CD4-positive, alpha-beta T cell treated with Interleukin-12 subunit alpha and Interleukin-12 subunit beta, for 1 hour (primary cell): ENCODE measurements at regions not wholly inside any gene's neighbourhood (a gene's known extent, or its start where the extent isn't known, plus 50 kb on each side); places are given as distances from the start of the nearest gene placed in this dataset.
"Not testable (repeated sequence)": the region's sequence is repeated elsewhere in the genome, so short reads cannot be mapped to it uniquely, and the experiment has no call there.

Experiments
- DNase-seq: peaks from one replicate; pipeline ENCODE4 v3.0.0-alpha.2; 2020

DNA sequence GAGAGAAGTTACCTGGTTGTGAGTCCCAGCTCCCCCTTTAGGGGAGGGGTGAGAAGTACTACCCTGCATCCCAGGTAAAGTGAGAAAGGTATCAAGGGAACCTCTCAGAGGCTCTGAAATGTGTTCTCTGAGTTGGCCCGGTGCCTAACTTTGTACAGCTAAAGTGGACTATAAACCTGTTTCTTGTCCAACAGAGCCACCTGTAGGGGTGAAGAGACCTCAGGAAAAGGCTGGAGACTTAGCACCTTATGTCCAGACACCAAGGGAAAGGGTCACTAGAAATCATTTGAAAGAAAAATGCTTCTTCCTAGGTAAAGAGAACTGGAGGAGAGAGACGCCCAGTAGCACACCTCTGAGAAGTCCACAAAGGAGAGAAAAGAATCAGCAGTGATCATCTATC, 108.3 kb upstream of the KIF2A start:
- no peak for DNase-seq

GRCh38 chr5:62198421-62198820, 107.6 kb upstream of the KIF2A start:
- DNase-seq = no peak

DNA sequence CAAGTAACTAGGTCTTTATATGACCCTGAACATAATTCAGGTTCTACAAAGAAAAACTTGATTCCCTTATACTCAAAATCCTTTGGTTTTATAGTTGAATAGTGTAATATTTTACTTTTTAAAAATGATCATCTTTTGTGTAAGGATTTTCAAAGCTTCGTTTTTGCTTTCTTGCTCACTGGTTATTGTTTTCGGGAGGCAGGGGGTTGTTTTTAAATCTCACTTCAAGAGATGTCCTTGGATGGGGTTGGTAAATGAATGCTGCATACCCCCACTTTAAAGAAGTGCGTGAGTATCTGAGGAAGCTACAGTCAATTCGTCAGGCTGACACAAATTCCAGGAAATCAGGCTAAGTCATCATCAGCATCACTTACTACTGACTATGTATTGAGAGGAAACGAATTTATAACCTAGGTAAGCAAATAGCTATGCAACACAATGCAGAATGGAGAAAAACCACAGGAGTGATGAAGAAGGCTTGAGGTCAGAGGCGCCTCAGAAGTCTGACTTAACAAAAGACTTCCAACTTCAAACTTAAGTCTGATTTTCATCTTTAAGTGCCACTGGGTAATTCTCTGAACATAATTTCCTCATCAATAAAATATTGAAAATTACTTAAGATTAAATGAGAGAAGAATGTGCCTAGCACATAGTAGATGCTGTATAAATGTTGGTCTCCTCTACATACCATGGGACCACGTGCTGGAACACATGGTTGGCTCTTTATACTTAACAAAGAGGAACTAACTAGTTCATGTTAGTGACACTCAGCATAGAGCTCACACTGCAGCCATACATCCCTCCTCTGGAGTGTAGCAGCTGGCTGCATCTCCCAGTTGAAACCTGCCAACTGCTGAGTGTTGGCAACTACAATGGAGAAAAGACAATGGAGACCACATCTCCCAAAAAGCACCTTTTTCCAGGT, 106.0 kb upstream of the KIF2A start:
- DNase-seq = no peak

DNA sequence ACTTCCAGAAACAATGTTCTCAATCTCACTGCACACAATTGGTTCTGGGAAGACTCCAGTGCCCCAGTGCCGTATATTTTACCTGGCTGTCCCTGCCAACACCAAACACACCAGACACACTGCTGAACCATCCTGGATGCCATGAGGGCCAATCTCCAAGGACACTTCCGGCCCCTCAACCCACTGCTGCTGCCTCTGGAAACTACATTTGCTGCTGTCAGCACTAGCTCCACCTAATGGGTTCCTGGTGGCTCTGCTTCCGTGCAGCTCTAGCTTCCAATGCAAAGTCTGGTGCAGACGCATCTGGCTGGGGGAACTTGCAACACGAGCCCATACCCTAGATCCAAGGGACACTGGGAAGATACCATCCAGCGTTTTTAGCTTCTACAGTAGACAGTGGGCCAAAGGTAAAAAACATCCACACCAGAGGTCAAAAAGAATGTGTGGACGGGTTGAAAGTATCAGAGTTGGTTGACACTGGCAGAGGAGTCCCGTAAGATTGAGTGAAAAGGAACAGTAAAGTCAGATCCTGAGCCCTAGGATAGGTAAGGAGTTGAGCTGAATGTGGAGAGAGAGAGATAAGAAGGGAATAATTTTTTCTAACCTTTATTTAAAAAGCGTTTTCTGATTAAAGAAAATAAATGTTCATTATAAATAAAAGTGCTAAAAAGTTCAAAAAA, 99.7 kb upstream of the KIF2A start:
- DNase-seq = no peak

DNA sequence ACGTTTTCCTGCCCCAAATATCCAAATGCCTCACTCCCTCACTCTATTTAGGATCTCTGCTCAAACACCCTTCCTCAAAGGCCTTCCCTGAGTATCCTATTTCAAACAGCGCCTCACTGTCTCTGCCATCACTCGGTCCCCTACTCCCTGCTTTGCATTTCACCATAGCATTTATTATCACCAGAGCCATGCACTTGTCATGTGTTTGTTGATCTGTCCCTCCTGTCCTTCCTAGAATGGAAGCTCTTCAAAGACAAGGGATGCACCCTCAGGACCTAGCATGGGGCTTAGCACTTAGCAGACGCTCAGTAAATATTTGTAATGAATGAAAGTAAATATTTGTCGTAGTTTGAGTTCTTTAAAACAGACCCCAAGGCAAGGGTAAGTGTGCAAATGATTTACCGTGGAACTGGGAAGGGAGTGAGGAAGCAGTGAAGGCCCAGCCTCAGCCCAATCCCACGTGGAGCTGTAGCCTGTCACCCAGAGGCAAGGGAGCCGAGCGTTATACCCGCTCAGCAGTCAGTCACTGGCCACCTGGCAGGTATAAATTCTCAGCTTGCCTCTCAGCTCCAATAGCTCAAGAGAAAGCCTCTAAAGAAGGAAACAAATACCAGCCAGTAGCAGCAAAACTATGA, 97.7 kb upstream of the KIF2A start:
- no peak for DNase-seq

DNA sequence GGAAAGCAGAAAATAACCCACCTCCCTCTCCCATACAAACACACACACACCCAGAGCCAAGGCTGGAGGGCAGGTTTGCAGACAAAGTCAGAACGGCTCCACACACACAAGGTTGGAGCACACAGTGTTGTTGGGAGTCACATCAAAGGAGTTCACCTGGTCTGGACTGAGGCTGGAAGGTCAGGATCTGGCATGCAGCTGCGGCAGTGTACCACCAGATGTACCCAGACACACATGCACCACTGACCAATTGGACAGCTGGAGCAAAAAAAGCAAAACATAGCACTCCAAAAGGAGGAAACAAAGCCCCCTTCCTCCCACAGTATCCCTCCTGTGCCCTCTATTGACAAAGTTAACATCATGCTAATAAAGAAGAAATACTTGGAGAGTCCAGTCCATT, 94.6 kb upstream of the KIF2A start:
- DNase-seq = no peak

- DNase-seq = no peak
Observed at GRCh38 chr5:62212648-62213047, 93.4 kb upstream of the KIF2A start.

DNA sequence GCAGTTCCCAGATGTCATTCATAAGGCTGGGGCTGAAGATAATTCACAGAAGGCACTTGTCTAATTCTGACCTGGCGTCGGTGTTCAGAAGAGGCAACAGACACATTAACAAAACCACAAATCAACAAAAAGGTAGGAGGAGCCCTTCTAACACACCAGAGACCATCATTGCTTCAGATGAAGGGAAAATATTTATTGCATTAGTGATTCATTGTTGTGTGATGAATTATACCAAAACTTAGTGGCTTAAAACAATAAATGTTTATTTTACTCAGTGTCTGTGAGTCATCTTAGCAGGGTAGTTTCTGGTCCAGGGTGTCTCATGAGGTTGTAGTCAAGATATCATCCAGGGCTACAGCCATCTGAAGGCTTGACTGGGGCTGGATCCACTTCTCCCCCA, 91.3 kb upstream of the KIF2A start:
- no peak for DNase-seq

- not testable (repeated sequence) for DNase-seq
Observed at GRCh38 chr5:62216603-62217002, 89.4 kb upstream of the KIF2A start.

DNA sequence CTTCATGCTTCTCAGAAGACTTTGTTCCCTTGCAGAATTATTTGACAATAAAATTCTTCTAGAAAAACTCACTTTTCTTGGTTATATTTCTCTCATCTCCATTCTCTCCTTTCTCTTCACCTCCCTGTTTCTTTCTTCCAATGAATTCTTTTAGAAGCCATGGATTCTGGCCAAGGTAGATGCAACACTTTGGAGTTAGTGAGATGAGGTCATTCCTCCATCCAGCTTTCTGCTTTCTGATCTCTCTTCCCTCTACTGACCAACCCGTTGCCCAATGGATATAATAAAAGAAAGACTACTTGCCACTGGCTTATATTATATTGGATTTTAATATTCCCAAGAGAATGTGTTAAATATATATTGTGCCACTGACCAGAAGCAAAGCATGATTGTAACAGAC, 88.9 kb upstream of the KIF2A start:
- not testable (repeated sequence) for DNase-seq

DNA sequence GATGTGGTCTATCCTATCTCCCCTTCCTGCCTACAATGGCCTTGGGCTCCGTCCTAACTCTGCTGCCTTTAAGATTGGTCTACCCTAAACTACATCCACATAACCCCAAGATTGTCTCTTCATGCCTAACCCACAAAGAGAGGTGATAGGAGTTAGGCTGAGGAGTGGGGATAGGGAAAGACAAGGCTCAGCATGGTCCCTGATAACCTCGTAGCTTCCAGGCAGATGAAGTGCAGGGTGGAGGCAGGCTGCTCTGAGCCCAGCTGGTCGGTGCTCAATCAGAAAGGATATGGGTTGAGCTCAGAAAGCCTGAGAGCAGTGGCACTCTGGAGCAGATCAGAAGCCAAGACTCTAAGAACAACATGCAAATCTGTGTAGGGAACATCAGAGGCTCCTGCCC, 87.1 kb upstream of the KIF2A start:
- not testable (repeated sequence) for DNase-seq

GRCh38 chr5:62221881-62222280, 84.1 kb upstream of the KIF2A start:
- DNase-seq = not testable (repeated sequence)

DNA sequence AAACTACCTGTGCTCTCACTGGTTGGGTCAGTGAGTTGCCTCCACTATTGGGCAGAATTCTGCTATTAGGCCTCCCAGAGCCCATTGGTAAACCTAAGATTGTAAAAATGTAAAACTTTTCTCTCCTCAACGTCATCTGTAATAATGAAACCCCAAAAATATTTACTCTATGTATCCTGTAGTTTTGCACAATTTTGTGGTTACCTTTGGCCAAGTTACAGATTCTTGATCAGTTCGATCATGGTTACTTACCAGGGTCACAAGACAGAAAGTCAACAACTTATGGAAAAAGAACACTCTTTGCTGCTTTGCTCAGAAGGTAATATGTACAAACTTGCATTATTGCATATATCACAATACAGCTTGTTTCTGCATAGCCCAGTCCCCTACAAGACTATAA, 83.7 kb upstream of the KIF2A start:
- DNase-seq = not testable (repeated sequence)

- DNase-seq = peak; percentile 83
Observed at GRCh38 chr5:62223312-62223670, 82.7 kb upstream of the KIF2A start.

DNA sequence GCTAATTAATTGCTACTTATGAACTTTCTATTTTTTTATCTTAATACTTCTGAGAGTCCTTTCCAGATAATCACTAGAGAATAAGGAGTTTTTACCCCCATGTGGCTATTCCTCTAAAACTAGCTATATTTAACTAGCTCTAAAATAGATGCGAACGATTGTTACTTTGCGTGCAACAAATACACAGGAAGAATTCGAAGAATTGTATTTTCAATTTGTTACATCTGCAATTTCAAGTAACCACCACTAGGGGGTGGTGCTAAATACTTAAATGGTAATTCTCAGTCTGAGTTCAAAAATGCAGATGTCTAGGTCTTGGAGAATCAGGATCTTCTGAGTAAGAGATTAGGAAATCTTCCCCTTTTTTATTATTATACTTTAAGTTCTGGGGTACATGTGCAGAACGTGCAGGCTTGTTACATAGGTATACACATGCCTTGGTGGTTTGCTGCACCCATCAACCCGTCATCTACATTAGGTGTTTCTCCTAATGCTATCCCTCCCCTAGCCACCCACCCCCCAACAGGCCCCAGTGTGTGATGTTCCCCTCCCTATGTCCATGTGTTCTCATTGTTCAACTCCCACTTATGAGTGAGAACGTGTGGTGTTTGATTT, 80.9 kb upstream of the KIF2A start:
- peak; percentile 26 for DNase-seq

GRCh38 chr5:62230876-62231388, 75.1 kb upstream of the KIF2A start:
- DNase-seq = not testable (repeated sequence)

DNA sequence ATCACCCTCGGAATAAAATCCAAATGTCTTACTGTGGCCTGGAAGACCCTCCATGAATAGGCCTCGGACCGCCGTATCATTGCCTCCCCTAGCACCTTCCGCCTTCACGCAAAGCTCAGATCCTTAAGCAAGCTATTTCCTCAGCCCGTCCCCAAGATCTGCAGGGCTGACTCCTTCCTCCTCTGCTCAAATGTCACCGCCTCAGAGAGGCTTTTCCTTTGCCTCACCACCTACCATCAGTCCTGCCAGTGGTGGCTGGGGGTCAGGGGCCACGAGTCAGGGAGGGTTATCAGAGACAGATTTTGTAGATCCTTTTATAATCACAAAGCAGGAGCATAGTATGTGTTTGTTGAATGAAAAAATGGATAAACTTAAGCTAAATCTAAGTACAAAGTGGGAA, 74.4 kb upstream of the KIF2A start:
- DNase-seq = no peak

- DNase-seq = not testable (repeated sequence)
Observed at GRCh38 chr5:62232218-62232617, 73.8 kb upstream of the KIF2A start.

GRCh38 chr5:62233083-62234046, 72.6 kb upstream of the KIF2A start:
- DNase-seq = not testable (repeated sequence)

DNA sequence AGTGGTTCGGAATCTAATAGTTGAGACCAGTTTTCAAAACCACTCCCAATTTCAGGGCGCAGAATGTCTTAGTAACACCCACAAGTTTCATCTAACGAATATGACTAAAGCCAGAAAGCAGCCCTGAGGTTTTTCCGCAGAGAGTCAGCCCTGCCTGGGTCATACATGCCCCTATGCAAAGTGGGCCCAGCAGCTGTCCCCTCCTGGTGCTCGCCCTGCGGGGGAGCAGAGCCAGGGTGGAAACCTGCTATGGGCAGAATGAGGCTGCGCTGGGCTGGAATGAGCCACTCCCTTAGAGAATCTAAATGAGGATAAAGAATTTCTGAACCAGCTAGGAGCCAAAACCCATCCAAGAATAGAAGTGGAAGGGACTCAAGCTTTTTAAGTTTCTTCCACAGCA, 69.4 kb upstream of the KIF2A start:
- DNase-seq = not testable (repeated sequence)

DNA sequence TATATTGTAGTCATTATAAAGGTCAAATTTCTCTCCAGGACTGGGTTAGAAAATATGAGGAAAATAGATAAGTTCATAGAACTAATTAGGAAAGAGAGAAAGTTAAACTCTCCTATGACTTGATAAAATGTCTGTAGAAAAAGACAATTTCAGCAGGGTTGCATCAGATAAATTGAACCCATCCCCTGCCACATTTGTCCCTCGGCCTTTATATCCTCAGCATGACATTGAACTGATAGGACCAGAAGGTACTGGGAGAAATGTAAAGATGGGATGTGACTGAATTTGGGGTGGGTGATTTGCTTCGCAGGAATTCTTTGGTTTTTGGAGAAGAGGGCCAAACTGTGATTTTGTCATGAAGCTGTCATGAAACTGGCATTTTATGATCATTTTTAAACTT, 68.1 kb upstream of the KIF2A start:
- DNase-seq = not testable (repeated sequence)

GRCh38 chr5:62238584-62238983, 67.4 kb upstream of the KIF2A start:
- not testable (repeated sequence) for DNase-seq
